SK-N-MC (cell line): ENCODE measurements at regions not wholly inside any gene's neighbourhood (a gene's known extent, or its start where the extent isn't known, plus 50 kb on each side); places are given as distances from the start of the nearest gene placed in this dataset.

Source experiments
- EZH2 ChIP-seq: fragments of 200-600 bp; sonication (generic); IDR thresholded peaks from one replicate; pipeline ENCODE4 v1.6.1; 2017; ENCODE audit warnings: antibody characterized with exemption
- POLR2AphosphoS5 ChIP-seq: IDR thresholded peaks from 2 replicates; pipeline ENCODE4 v1.6.1; 2012; ENCODE audit warnings: mild to moderate bottlenecking, low read depth, low read length, borderline replicate concordance

GRCh38 chr21:35414056-35414455, 365.0 kb upstream of the RUNX1 start:
- TF ChIP-seq EZH2 = no peak
- TF ChIP-seq POLR2AphosphoS5 = no peak
